Loucy (cell line): ENCODE measurements at regions not wholly inside any gene's neighbourhood (a gene's known extent, or its start where the extent isn't known, plus 50 kb on each side); places are given as distances from the start of the nearest gene placed in this dataset.

ENCODE experiments used
- H2AFZ ChIP-seq: fragments of 200-600 bp; sonication (generic); 2 replicates; pipeline ENCODE4 v1.6.0; 2016; ENCODE audit warnings: antibody characterized with exemption, mild to moderate bottlenecking, low read length, moderate library complexity
- H3F3A ChIP-seq: fragments of 200-600 bp; 2 replicates; pipeline ENCODE4 v1.6.0; 2016; ENCODE audit warnings: antibody characterized with exemption, low read depth, mild to moderate bottlenecking
- H3K27me3 ChIP-seq: fragments of 200-600 bp; sonication (generic); 2 replicates; pipeline ENCODE4 v1.6.1; 2014; ENCODE audit warnings: low read length, mild to moderate bottlenecking; ENCODE audit not compliant: insufficient read depth, poor library complexity, severe bottlenecking
- H3K36me3 ChIP-seq: fragments of 200-600 bp; sonication (generic); 2 replicates; pipeline ENCODE4 v1.6.1; 2016; ENCODE audit warnings: low read length; ENCODE audit not compliant: insufficient read depth
- H3K4me1 ChIP-seq: fragments of 200-600 bp; sonication (generic); 2 replicates; pipeline ENCODE4 v1.5.1; 2014; ENCODE audit warnings: low read length, mild to moderate bottlenecking; ENCODE audit not compliant: insufficient read depth, poor library complexity, severe bottlenecking
- H3K4me2 ChIP-seq: fragments of 200-600 bp; sonication (generic); 2 replicates; pipeline ENCODE4 v1.6.0; 2014; ENCODE audit warnings: antibody characterized with exemption, low read length, low read depth, mild to moderate bottlenecking; ENCODE audit not compliant: poor library complexity, severe bottlenecking
- H3K4me3 ChIP-seq: fragments of 200-600 bp; sonication (generic); 2 replicates; pipeline ENCODE4 v1.5.1; 2014; ENCODE audit warnings: low read length, mild to moderate bottlenecking, mixed read lengths; ENCODE audit not compliant: poor library complexity, severe bottlenecking
- H3K79me2 ChIP-seq: fragments of 200-600 bp; sonication (generic); 2 replicates; pipeline ENCODE4 v1.6.1; 2014; ENCODE audit warnings: low read length; ENCODE audit not compliant: insufficient read depth
- H3K9ac ChIP-seq: fragments of 200-600 bp; sonication (generic); 2 replicates; pipeline ENCODE4 v1.6.0; 2014; ENCODE audit warnings: mild to moderate bottlenecking, low read depth, low read length, moderate library complexity; ENCODE audit not compliant: poor library complexity, severe bottlenecking
- H3K9me2 ChIP-seq: fragments of 200-600 bp; sonication (generic); replicated peaks from 2 replicates; pipeline ENCODE4 v1.6.1; 2016; ENCODE audit warnings: low read depth, low read length, mixed read lengths
- H3K9me3 ChIP-seq: fragments of 200-600 bp; sonication (generic); 2 replicates; pipeline ENCODE4 v1.6.1; 2014; ENCODE audit warnings: mild to moderate bottlenecking, antibody characterized with exemption, low read length, low read depth; ENCODE audit not compliant: insufficient read depth
- H4K20me1 ChIP-seq: fragments of 200-600 bp; sonication (generic); 2 replicates; pipeline ENCODE4 v1.6.0; 2014; ENCODE audit warnings: antibody characterized with exemption, low read length, mild to moderate bottlenecking; ENCODE audit not compliant: insufficient read depth, poor library complexity, severe bottlenecking
- CTCF ChIP-seq: fragments of 200-600 bp; sonication (generic); conservative IDR thresholded peaks from 2 replicates; pipeline ENCODE4 v1.5.1; 2014; ENCODE audit warnings: mild to moderate bottlenecking, antibody characterized with exemption, low read length
- EZH2phosphoT487 ChIP-seq: fragments of 200-600 bp; IDR thresholded peaks from 2 replicates; pipeline ENCODE4 v1.6.1; 2018; ENCODE audit warnings: antibody characterized with exemption, mild to moderate bottlenecking, moderate library complexity, borderline replicate concordance

GRCh38 chr4:137343221-137343620, 189.1 kb downstream of the PCDH18 start:
- no peak for TF ChIP-seq EZH2phosphoT487
- TF ChIP-seq CTCF: no peak
- Histone ChIP-seq H3K9ac (no peak overlapping the region), H3K4me1 (no peaks in the 10 kb centered on the region), H3K9me3 (no peaks in the 10 kb centered on the region), H3K36me3 (no peaks in the 10 kb centered on the region), H2AFZ (no peak overlapping the region), H3K4me3 (no peak overlapping the region), H3K79me2 (no peaks in the 10 kb centered on the region), H3F3A (no peaks in the 10 kb centered on the region), H4K20me1 (no peaks in the 10 kb centered on the region), H3K9me2 (no peaks in the 10 kb centered on the region), H3K27me3 (no peaks in the 10 kb centered on the region), H3K4me2 (no peak overlapping the region)

- H3K4me1 ChIP-seq: no peaks in the 10 kb centered on the region
- no peaks in the 10 kb centered on the region for H3K36me3 ChIP-seq
- TF ChIP-seq CTCF: no peak
- no peak for TF ChIP-seq EZH2phosphoT487
- no peaks in the 10 kb centered on the region for H3K27me3 ChIP-seq
- H4K20me1 ChIP-seq: no peaks in the 10 kb centered on the region
- H3K9me3 ChIP-seq: no peaks in the 10 kb centered on the region
- H2AFZ ChIP-seq: no peak overlapping the region
- H3K4me2 ChIP-seq: no peak overlapping the region
- H3K79me2 ChIP-seq: no peaks in the 10 kb centered on the region
- H3K4me3 ChIP-seq: no peak overlapping the region
- H3K9ac ChIP-seq: no peak overlapping the region
- H3K9me2 ChIP-seq: no peaks in the 10 kb centered on the region
- H3F3A ChIP-seq: no peaks in the 10 kb centered on the region
Measured at GRCh38 chr4:137333031-137333430, 199.3 kb downstream of the PCDH18 start.

GRCh38 chr4:137312257-137312656, 220.0 kb downstream of the PCDH18 start:
- Histone ChIP-seq H3K9me2 (no peaks in the 10 kb centered on the region), H3F3A (no peaks in the 10 kb centered on the region), H3K27me3 (no peaks in the 10 kb centered on the region), H3K79me2 (no peaks in the 10 kb centered on the region), H4K20me1 (no peaks in the 10 kb centered on the region), H3K4me1 (no peaks in the 10 kb centered on the region), H3K36me3 (no peaks in the 10 kb centered on the region), H3K9ac (no peak overlapping the region), H2AFZ (no peak overlapping the region), H3K4me2 (no peak overlapping the region), H3K9me3 (no peaks in the 10 kb centered on the region), H3K4me3 (no peak overlapping the region)
- TF ChIP-seq CTCF: no peak
- TF ChIP-seq EZH2phosphoT487: no peak
